GM18499 (cell line): ENCODE measurements at regions not wholly inside any gene's neighbourhood (a gene's known extent, or its start where the extent isn't known, plus 50 kb on each side); places are given as distances from the start of the nearest gene placed in this dataset.

Experiments
- ATAC-seq: cut with Tn5 transposase; IDR thresholded peaks from one replicate; pipeline ENCODE4 v1.9.1; 2021; ENCODE audit warnings: moderate number of reproducible peaks; ENCODE audit not compliant: insufficient read depth, unreplicated experiment

- no peak for ATAC-seq
Observed at GRCh38 chr2:16270441-16270840, 330.1 kb downstream of the MYCN start.

- no peak for ATAC-seq
Observed at GRCh38 chr2:16268301-16269000, 328.1 kb downstream of the MYCN start.

- no peak for ATAC-seq
Observed at GRCh38 chr2:16266571-16266970, 326.2 kb downstream of the MYCN start.

- no peak for ATAC-seq
Observed at GRCh38 chr2:16264931-16265540, 324.7 kb downstream of the MYCN start.

- no peak for ATAC-seq
Observed at GRCh38 chr2:16264491-16264890, 324.1 kb downstream of the MYCN start.

GRCh38 chr2:16263241-16263890 lies 323.0 kb downstream of the MYCN start:
- no peak for ATAC-seq

GRCh38 chr2:16262526-16263178 lies 322.3 kb downstream of the MYCN start:
- ATAC-seq: no peak

- ATAC-seq: no peak
Observed at GRCh38 chr2:16261791-16262190, 321.4 kb downstream of the MYCN start.

GRCh38 chr2:16261071-16261470 lies 320.7 kb downstream of the MYCN start:
- ATAC-seq: no peak

GRCh38 chr2:16260041-16260830 lies 319.9 kb downstream of the MYCN start:
- no peak for ATAC-seq

GRCh38 chr2:16259010-16259409 lies 318.7 kb downstream of the MYCN start:
- ATAC-seq: no peak

- no peak for ATAC-seq
Observed at GRCh38 chr2:16258350-16258749, 318.0 kb downstream of the MYCN start.

GRCh38 chr2:16257322-16258028 lies 317.1 kb downstream of the MYCN start:
- no peak for ATAC-seq

GRCh38 chr2:16256601-16257321 lies 316.4 kb downstream of the MYCN start:
- ATAC-seq: no peak

- no peak for ATAC-seq
Observed at GRCh38 chr2:16255120-16255519, 314.8 kb downstream of the MYCN start.

- no peak for ATAC-seq
Observed at GRCh38 chr2:16254356-16254965, 314.1 kb downstream of the MYCN start.

GRCh38 chr2:16253291-16253690 lies 312.9 kb downstream of the MYCN start:
- no peak for ATAC-seq

- ATAC-seq: no peak
Observed at GRCh38 chr2:16252891-16253290, 312.5 kb downstream of the MYCN start.

GRCh38 chr2:16252251-16252650 lies 311.9 kb downstream of the MYCN start:
- no peak for ATAC-seq
